ENCODE measurements at regions not wholly inside any gene's neighbourhood (a gene's known extent, or its start where the extent isn't known, plus 50 kb on each side); places are given as distances from the start of the nearest gene placed in this dataset.

DNA sequence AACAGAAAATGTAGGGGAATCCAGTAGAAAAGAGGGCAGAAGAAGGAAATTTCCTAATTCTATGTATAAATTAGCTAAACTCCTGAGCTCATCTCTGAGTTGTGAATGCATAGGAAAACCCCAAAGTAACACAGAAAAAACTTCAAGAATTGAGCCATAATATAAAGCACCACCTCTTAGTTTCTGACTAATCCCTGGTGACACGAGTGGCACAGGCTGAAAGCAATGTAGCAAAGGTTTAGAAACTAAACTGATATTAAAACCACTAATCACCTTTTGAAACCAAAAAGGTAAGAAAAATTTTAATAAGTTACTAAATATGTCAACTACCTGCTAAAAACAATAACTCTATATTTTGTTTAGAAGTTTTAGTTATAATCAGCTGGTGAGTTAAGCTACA lies 255.6 kb upstream of the NECTIN3 start:
- ChIA-PET CTCF (no interaction called here), POLR2A (no interaction called here)
- TF ChIP-seq SUZ12 (IDR thresholded peaks at IDR 0.05): no peak
- TF ChIP-seq, protein P1, sequence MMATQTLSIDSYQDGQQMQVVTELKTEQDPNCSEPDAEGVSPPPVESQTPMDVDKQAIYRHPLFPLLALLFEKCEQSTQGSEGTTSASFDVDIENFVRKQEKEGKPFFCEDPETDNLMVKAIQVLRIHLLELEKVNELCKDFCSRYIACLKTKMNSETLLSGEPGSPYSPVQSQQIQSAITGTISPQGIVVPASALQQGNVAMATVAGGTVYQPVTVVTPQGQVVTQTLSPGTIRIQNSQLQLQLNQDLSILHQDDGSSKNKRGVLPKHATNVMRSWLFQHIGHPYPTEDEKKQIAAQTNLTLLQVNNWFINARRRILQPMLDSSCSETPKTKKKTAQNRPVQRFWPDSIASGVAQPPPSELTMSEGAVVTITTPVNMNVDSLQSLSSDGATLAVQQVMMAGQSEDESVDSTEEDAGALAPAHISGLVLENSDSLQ (IDR thresholded peaks at IDR 0.05): no peak
- DNase-seq (ENCODE audit: extremely low spot score): no peak

DNA sequence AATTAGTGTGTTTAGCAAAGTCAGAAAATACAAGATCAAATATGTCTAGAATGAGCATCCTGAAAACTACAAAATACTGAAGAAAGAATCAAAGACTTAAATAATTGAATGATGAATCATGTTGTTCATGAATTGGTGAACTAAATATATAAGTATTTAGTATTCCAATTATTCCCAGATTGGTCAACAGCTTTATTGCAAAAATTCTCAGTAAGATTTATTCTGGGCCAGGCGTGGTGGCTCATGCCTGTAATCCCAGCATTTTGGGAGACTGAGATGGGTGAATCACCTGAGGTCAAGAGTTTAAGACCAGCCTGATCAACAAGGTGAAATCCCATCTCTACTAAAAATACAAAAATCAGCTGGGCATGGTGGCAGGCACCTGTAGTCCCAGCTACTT lies 250.0 kb upstream of the NECTIN3 start:
- CTCF ChIA-PET: no interaction called here
- DNase-seq (ENCODE audit: extremely low spot score): no peak
- TF ChIP-seq FOXM1 (IDR thresholded peaks at IDR 0.05; ENCODE audit: borderline replicate concordance) (no peak), L3MBTL2 (conservative IDR thresholded peaks at IDR 0.05) (no peak)
- TF ChIP-seq, protein P1 (IDR thresholded peaks at IDR 0.05): no peak
- POLR2A ChIA-PET: no interaction called here

- DNase-seq (ENCODE audit: extremely low spot score): no peak
- ChIA-PET POLR2A (no interaction called here), CTCF (no interaction called here)
- TF ChIP-seq HDGF (IDR thresholded peaks at IDR 0.05; ENCODE audit: borderline replicate concordance): no peak
- no peak for TF ChIP-seq L3MBTL2 (conservative IDR thresholded peaks at IDR 0.05)
- no peak for TF ChIP-seq ARNT (IDR thresholded peaks at IDR 0.05)
- no peak for TF ChIP-seq BHLHE40 (IDR thresholded peaks at IDR 0.05; ENCODE audit: borderline replicate concordance)
- no peak for TF ChIP-seq SP1 (IDR thresholded peaks at IDR 0.05)
- TF ChIP-seq ZNF384 (IDR thresholded peaks at IDR 0.05): no peak
- no peak for TF ChIP-seq TARDBP (IDR thresholded peaks at IDR 0.05)
- TF ChIP-seq LEF1 (IDR thresholded peaks at IDR 0.05; ENCODE audit: borderline replicate concordance): no peak
- no peak for TF ChIP-seq FOXA1 (IDR thresholded peaks at IDR 0.05)
- TF ChIP-seq NFRKB (IDR thresholded peaks at IDR 0.05): no peak
- no peak for TF ChIP-seq SUZ12 (IDR thresholded peaks at IDR 0.05)
Observed at GRCh38 chr3:110822971-110823370, 248.6 kb upstream of the NECTIN3 start.

GRCh38 chr3:110846971-110847370 lies 224.6 kb upstream of the NECTIN3 start:
- POLR2A ChIA-PET: no interaction called here
- no peak for DNase-seq (ENCODE audit: extremely low spot score)
- CTCF ChIA-PET: no interaction called here
- TF ChIP-seq ELF4 (IDR thresholded peaks at IDR 0.05): no peak
- TF ChIP-seq, protein P1 (IDR thresholded peaks at IDR 0.05): no peak
- TF ChIP-seq FOXK2 (IDR thresholded peaks at IDR 0.05): no peak
- TF ChIP-seq FOXA1 (IDR thresholded peaks at IDR 0.05): no peak
- TF ChIP-seq TARDBP (IDR thresholded peaks at IDR 0.05): no peak
- TF ChIP-seq SUZ12 (IDR thresholded peaks at IDR 0.05): no peak
- TF ChIP-seq NFRKB (IDR thresholded peaks at IDR 0.05): no peak
- no peak for TF ChIP-seq LEF1 (IDR thresholded peaks at IDR 0.05; ENCODE audit: borderline replicate concordance)
- no peak for TF ChIP-seq FOXM1 (IDR thresholded peaks at IDR 0.05; ENCODE audit: borderline replicate concordance)
- TF ChIP-seq L3MBTL2 (conservative IDR thresholded peaks at IDR 0.05): no peak
- TF ChIP-seq ARNT (IDR thresholded peaks at IDR 0.05): no peak
- TF ChIP-seq HDGF (IDR thresholded peaks at IDR 0.05; ENCODE audit: borderline replicate concordance): no peak
- TF ChIP-seq ZNF384 (IDR thresholded peaks at IDR 0.05): no peak
- no peak for TF ChIP-seq BHLHE40 (IDR thresholded peaks at IDR 0.05; ENCODE audit: borderline replicate concordance)

GRCh38 chr3:110849064-110849463 lies 222.6 kb upstream of the NECTIN3 start:
- DNase-seq (ENCODE audit: extremely low spot score): no peak
- ChIA-PET CTCF (no interaction called here), POLR2A (no interaction called here)
- no peak for TF ChIP-seq ARNT (IDR thresholded peaks at IDR 0.05)

DNA sequence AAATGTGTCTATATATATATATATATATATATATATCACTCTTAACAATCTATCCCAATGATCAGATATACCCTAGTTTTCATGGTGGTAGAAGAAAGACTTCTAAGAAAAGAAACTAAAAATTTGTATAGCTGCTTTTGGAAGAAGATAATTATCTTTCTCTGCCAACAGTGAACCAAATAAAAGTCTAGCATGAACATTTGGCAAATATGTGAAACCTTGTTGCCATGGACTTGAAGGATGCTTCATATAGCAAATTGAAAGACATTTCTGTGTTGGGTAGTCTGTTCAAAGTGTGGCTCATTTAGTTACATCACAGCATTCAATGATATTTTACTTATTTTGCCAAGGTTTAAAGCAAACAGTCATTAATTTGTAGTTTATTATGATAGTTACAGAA lies 219.9 kb upstream of the NECTIN3 start:
- TF ChIP-seq HDGF (IDR thresholded peaks at IDR 0.05; ENCODE audit: borderline replicate concordance): no peak
- TF ChIP-seq ARNT (IDR thresholded peaks at IDR 0.05): no peak
- TF ChIP-seq, protein P1 (IDR thresholded peaks at IDR 0.05): no peak
- TF ChIP-seq FOXM1 (IDR thresholded peaks at IDR 0.05; ENCODE audit: borderline replicate concordance): no peak
- TF ChIP-seq BHLHE40 (IDR thresholded peaks at IDR 0.05; ENCODE audit: borderline replicate concordance): no peak
- no peak for TF ChIP-seq FOXA1 (IDR thresholded peaks at IDR 0.05)
- TF ChIP-seq FOXK2 (IDR thresholded peaks at IDR 0.05): no peak
- no peak for TF ChIP-seq NFRKB (IDR thresholded peaks at IDR 0.05)
- no peak for TF ChIP-seq SP1 (IDR thresholded peaks at IDR 0.05)
- TF ChIP-seq SUZ12 (IDR thresholded peaks at IDR 0.05): no peak
- no peak for TF ChIP-seq ELF4 (IDR thresholded peaks at IDR 0.05)
- no peak for TF ChIP-seq ZNF384 (IDR thresholded peaks at IDR 0.05)
- ChIA-PET CTCF (no interaction called here), POLR2A (no interaction called here)
- no peak for DNase-seq (ENCODE audit: extremely low spot score)

DNA sequence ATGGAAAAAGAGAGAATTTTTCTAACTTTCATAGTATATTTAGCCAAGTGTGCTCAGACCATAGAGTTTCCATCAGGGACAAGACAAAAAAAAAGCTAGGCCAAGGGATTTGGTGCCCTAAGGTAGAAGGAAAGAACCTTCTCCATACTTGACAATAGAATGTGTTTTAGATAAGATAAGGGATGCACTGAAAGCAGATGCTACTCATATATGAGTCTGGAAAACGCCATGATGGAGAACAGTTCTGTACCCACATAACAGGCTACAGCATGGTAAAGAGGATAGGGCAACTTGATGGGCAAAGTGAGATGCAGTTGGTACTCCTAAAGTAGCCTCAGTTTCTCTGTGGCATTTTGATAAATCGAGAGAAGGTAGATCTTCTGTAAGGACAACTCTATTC lies 216.4 kb upstream of the NECTIN3 start:
- DNase-seq (ENCODE audit: extremely low spot score): no peak
- ChIA-PET CTCF (no interaction called here), POLR2A (no interaction called here)
- TF ChIP-seq HDGF (IDR thresholded peaks at IDR 0.05; ENCODE audit: borderline replicate concordance) (no peak), FOXM1 (IDR thresholded peaks at IDR 0.05; ENCODE audit: borderline replicate concordance) (no peak), FOXK2 (IDR thresholded peaks at IDR 0.05) (no peak), FOXA1 (IDR thresholded peaks at IDR 0.05) (no peak), ELF4 (IDR thresholded peaks at IDR 0.05) (no peak), TARDBP (IDR thresholded peaks at IDR 0.05) (no peak), ARNT (IDR thresholded peaks at IDR 0.05) (no peak), SUZ12 (IDR thresholded peaks at IDR 0.05) (no peak), CTBP1 (IDR thresholded peaks at IDR 0.05; ENCODE audit: borderline replicate concordance) (no peak), BHLHE40 (IDR thresholded peaks at IDR 0.05; ENCODE audit: borderline replicate concordance) (no peak), LEF1 (IDR thresholded peaks at IDR 0.05; ENCODE audit: borderline replicate concordance) (no peak), SP1 (IDR thresholded peaks at IDR 0.05) (no peak), L3MBTL2 (conservative IDR thresholded peaks at IDR 0.05) (no peak), NFRKB (IDR thresholded peaks at IDR 0.05) (no peak), ZNF384 (IDR thresholded peaks at IDR 0.05) (no peak)
- TF ChIP-seq, protein P1 (IDR thresholded peaks at IDR 0.05): no peak

Measured in HEK293T (cell line).